ENCODE measurements at regions not wholly inside any gene's neighbourhood (a gene's known extent, or its start where the extent isn't known, plus 50 kb on each side); places are given as distances from the start of the nearest gene placed in this dataset.

GRCh38 chr17:45645330-45645729 lies 138.8 kb upstream of the CRHR1 start:
- no peak for DNase-seq
- no peaks in the 10 kb centered on the region for H3K9me3 Mint-ChIP-seq
- peaks cover 0 to 3% of the 10 kb centered on the region in 2 donors for H3K36me3 Mint-ChIP-seq (ENCODE audit: insufficient read depth in 2 of 2)
- no peak overlapping the region for H3K4me3 Mint-ChIP-seq
- H3K27ac Mint-ChIP-seq: no peak overlapping the region
- H3K27me3 Mint-ChIP-seq (ENCODE audit: low read depth): no peaks in the 10 kb centered on the region
- peaks cover 18% of the 10 kb centered on the region for H3K4me1 Mint-ChIP-seq (ENCODE audit: low read depth)
- ATAC-seq (replicated peaks in 1 of 2): no peak

- peaks cover 0 to 3% of the 10 kb centered on the region in 2 donors for H3K36me3 Mint-ChIP-seq (ENCODE audit: insufficient read depth in 2 of 2)
Observed at GRCh38 chr17:45646288-45646988, 137.7 kb upstream of the CRHR1 start.

GRCh38 chr17:45648642-45649041 lies 135.5 kb upstream of the CRHR1 start:
- H3K27me3 Mint-ChIP-seq (ENCODE audit: low read depth): no peaks in the 10 kb centered on the region
- no peak overlapping the region for H3K27ac Mint-ChIP-seq
- H3K9me3 Mint-ChIP-seq: no peaks in the 10 kb centered on the region
- no peak overlapping the region for H3K4me3 Mint-ChIP-seq
- DNase-seq (peak; percentile 15 to 16), ATAC-seq (replicated peaks in 1 of 2) (no peak)
- H3K36me3 Mint-ChIP-seq (ENCODE audit: insufficient read depth in 2 of 2): peaks cover 0 to 3% of the 10 kb centered on the region in 2 donors
- peaks cover 17% of the 10 kb centered on the region for H3K4me1 Mint-ChIP-seq (ENCODE audit: low read depth)

More at GRCh38 chr17:45646288-45646988, 137.7 kb upstream of the CRHR1 start:
- Mint-ChIP-seq H3K27ac (no peak overlapping the region), H3K9me3 (no peaks in the 10 kb centered on the region), H3K27me3 (ENCODE audit: low read depth) (no peaks in the 10 kb centered on the region), H3K4me1 (ENCODE audit: low read depth) (peaks cover 17% of the 10 kb centered on the region), H3K4me3 (no peak overlapping the region)
- ATAC-seq (replicated peaks in 1 of 2): no peak
- no peak for DNase-seq

GRCh38 chr17:45649796-45650195 lies 134.3 kb upstream of the CRHR1 start:
- Mint-ChIP-seq H3K4me1 (ENCODE audit: low read depth) (peaks cover 7% of the 10 kb centered on the region), H3K27ac (no peak overlapping the region), H3K27me3 (ENCODE audit: low read depth) (no peaks in the 10 kb centered on the region), H3K36me3 (ENCODE audit: insufficient read depth in 2 of 2) (peaks cover 0 to 3% of the 10 kb centered on the region in 2 donors), H3K9me3 (no peaks in the 10 kb centered on the region), H3K4me3 (no peak overlapping the region)
- ATAC-seq (replicated peaks in 1 of 2) (no peak), DNase-seq (no peak)

GRCh38 chr17:45650561-45650960 lies 133.6 kb upstream of the CRHR1 start:
- ATAC-seq (replicated peaks in 1 of 2) (no peak), DNase-seq (no peak)
- Mint-ChIP-seq H3K27me3 (ENCODE audit: low read depth) (no peaks in the 10 kb centered on the region), H3K9me3 (no peaks in the 10 kb centered on the region), H3K4me3 (no peak overlapping the region), H3K4me1 (ENCODE audit: low read depth) (peaks cover 7% of the 10 kb centered on the region), H3K36me3 (ENCODE audit: insufficient read depth in 2 of 2) (peaks cover 0 to 3% of the 10 kb centered on the region in 2 donors), H3K27ac (no peak overlapping the region)

- Mint-ChIP-seq H3K27ac (no peak overlapping the region), H3K4me3 (no peak overlapping the region), H3K27me3 (ENCODE audit: low read depth) (no peaks in the 10 kb centered on the region), H3K9me3 (no peaks in the 10 kb centered on the region), H3K36me3 (ENCODE audit: insufficient read depth in 2 of 2) (peaks cover 0 to under 1% of the 10 kb centered on the region in 2 donors), H3K4me1 (ENCODE audit: low read depth) (peaks cover 3% of the 10 kb centered on the region)
- ATAC-seq (replicated peaks in 1 of 2): no peak
- no peak for DNase-seq
Observed at GRCh38 chr17:45651145-45651709, 132.9 kb upstream of the CRHR1 start.

- no peaks in the 10 kb centered on the region for H3K4me1 Mint-ChIP-seq (ENCODE audit: low read depth)
Observed at GRCh38 chr17:45653616-45654015, 130.5 kb upstream of the CRHR1 start.

GRCh38 chr17:45656527-45657181 lies 127.5 kb upstream of the CRHR1 start:
- Mint-ChIP-seq H3K27me3 (ENCODE audit: low read depth) (peaks cover 5% of the 10 kb centered on the region), H3K27ac (no peak overlapping the region), H3K4me1 (ENCODE audit: low read depth) (no peaks in the 10 kb centered on the region), H3K9me3 (no peaks in the 10 kb centered on the region), H3K4me3 (no peak overlapping the region), H3K36me3 (ENCODE audit: insufficient read depth in 2 of 2) (no peaks in the 10 kb centered on the region)
- DNase-seq: no peak
- ATAC-seq (replicated peaks in 1 of 2): no peak

More at GRCh38 chr17:45653616-45654015, 130.5 kb upstream of the CRHR1 start:
- Mint-ChIP-seq H3K27ac (no peak overlapping the region), H3K4me3 (no peak overlapping the region), H3K9me3 (no peaks in the 10 kb centered on the region), H3K36me3 (ENCODE audit: insufficient read depth in 2 of 2) (no peaks in the 10 kb centered on the region), H3K27me3 (ENCODE audit: low read depth) (no peaks in the 10 kb centered on the region)
- DNase-seq (no peak), ATAC-seq (replicated peaks in 1 of 2) (no peak)

GRCh38 chr17:45660474-45660873 lies 123.6 kb upstream of the CRHR1 start:
- Mint-ChIP-seq H3K36me3 (ENCODE audit: insufficient read depth in 2 of 2) (no peaks in the 10 kb centered on the region), H3K4me1 (ENCODE audit: low read depth) (no peaks in the 10 kb centered on the region), H3K27me3 (ENCODE audit: low read depth) (peaks cover 8% of the 10 kb centered on the region), H3K4me3 (no peak overlapping the region), H3K9me3 (no peaks in the 10 kb centered on the region), H3K27ac (no peak overlapping the region)
- DNase-seq (no peak), ATAC-seq (replicated peaks in 1 of 2) (no peak)

- H3K4me3 Mint-ChIP-seq: no peak overlapping the region
- ATAC-seq (replicated peaks in 1 of 2): no peak
- H3K36me3 Mint-ChIP-seq (ENCODE audit: insufficient read depth in 2 of 2): no peaks in the 10 kb centered on the region
- H3K4me1 Mint-ChIP-seq (ENCODE audit: low read depth): no peaks in the 10 kb centered on the region
- no peak for DNase-seq
- H3K27ac Mint-ChIP-seq: no peak overlapping the region
- H3K27me3 Mint-ChIP-seq (ENCODE audit: low read depth): peaks cover 8% of the 10 kb centered on the region
- no peaks in the 10 kb centered on the region for H3K9me3 Mint-ChIP-seq
Observed at GRCh38 chr17:45662432-45662831, 121.7 kb upstream of the CRHR1 start.

GRCh38 chr17:45663772-45664171 lies 120.3 kb upstream of the CRHR1 start:
- no peaks in the 10 kb centered on the region for H3K9me3 Mint-ChIP-seq
- no peak for DNase-seq
- no peaks in the 10 kb centered on the region for H3K4me1 Mint-ChIP-seq (ENCODE audit: low read depth)
- H3K4me3 Mint-ChIP-seq: no peak overlapping the region
- no peak overlapping the region for H3K27ac Mint-ChIP-seq
- no peak for ATAC-seq (replicated peaks in 1 of 2)
- no peaks in the 10 kb centered on the region for H3K36me3 Mint-ChIP-seq (ENCODE audit: insufficient read depth in 2 of 2)
- H3K27me3 Mint-ChIP-seq (ENCODE audit: low read depth): peaks cover 8% of the 10 kb centered on the region

- Mint-ChIP-seq H3K27ac (no peak overlapping the region), H3K27me3 (ENCODE audit: low read depth) (peaks cover 8% of the 10 kb centered on the region), H3K9me3 (no peaks in the 10 kb centered on the region), H3K4me1 (ENCODE audit: low read depth) (no peaks in the 10 kb centered on the region), H3K36me3 (ENCODE audit: insufficient read depth in 2 of 2) (no peaks in the 10 kb centered on the region), H3K4me3 (no peak overlapping the region)
- no peak for DNase-seq
- no peak for ATAC-seq (replicated peaks in 1 of 2)
Observed at GRCh38 chr17:45664921-45665320, 119.2 kb upstream of the CRHR1 start.

GRCh38 chr17:45666046-45666600 lies 118.0 kb upstream of the CRHR1 start:
- Mint-ChIP-seq H3K4me3 (no peak overlapping the region), H3K4me1 (ENCODE audit: low read depth) (no peaks in the 10 kb centered on the region), H3K9me3 (no peaks in the 10 kb centered on the region), H3K36me3 (ENCODE audit: insufficient read depth in 2 of 2) (no peaks in the 10 kb centered on the region), H3K27me3 (ENCODE audit: low read depth) (peaks cover 8% of the 10 kb centered on the region), H3K27ac (no peak overlapping the region)
- ATAC-seq (replicated peaks in 1 of 2): no peak
- no peak for DNase-seq
